Osteocyte (in vitro differentiated cells): ENCODE measurements at regions not wholly inside any gene's neighbourhood (a gene's known extent, or its start where the extent isn't known, plus 50 kb on each side); places are given as distances from the start of the nearest gene placed in this dataset.

Experiments used
- DNase-seq: peaks from one replicate; pipeline ENCODE4 v3.0.0; 2021; ENCODE audit warnings: mixed read lengths; ENCODE audit not compliant: unreplicated experiment; ENCODE audit errors: extremely low spot score
- H3K27ac Mint-ChIP-seq: one replicate; pipeline ENCODE4 v1.8.0; 2021; ENCODE audit warnings: mild to moderate bottlenecking, mixed read lengths; ENCODE audit not compliant: unreplicated experiment
- H3K27me3 Mint-ChIP-seq: one replicate; pipeline ENCODE4 v1.8.0; 2021; ENCODE audit warnings: mixed read lengths; ENCODE audit not compliant: unreplicated experiment
- H3K36me3 Mint-ChIP-seq: one replicate; pipeline ENCODE4 v1.8.0; 2021; ENCODE audit warnings: mixed read lengths; ENCODE audit not compliant: unreplicated experiment
- H3K4me1 Mint-ChIP-seq: one replicate; pipeline ENCODE4 v1.8.0; 2021; ENCODE audit warnings: mixed read lengths; ENCODE audit not compliant: unreplicated experiment
- H3K4me3 Mint-ChIP-seq: one replicate; pipeline ENCODE4 v1.8.0; 2021; ENCODE audit warnings: mild to moderate bottlenecking, moderate library complexity, mixed read lengths; ENCODE audit not compliant: unreplicated experiment
- H3K9me3 Mint-ChIP-seq: one replicate; pipeline ENCODE4 v1.8.0; 2021; ENCODE audit warnings: mixed read lengths; ENCODE audit not compliant: unreplicated experiment
- CTCF ChIP-seq: fragments of 200-600 bp; sonication (generic); IDR thresholded peaks from 2 replicates; pipeline ENCODE4 v1.5.0; 2021; ENCODE audit warnings: antibody characterized with exemption, mild to moderate bottlenecking, moderate library complexity

GRCh38 chr16:87229230-87230188, 87.7 kb downstream of the C16orf95 start:
- Mint-ChIP-seq H3K4me1 (peaks cover 69% of the 10 kb centered on the region), H3K27ac (peak overlapping the region; percentile 97), H3K27me3 (no peaks in the 10 kb centered on the region), H3K4me3 (peak overlapping the region; percentile 33), H3K36me3 (no peaks in the 10 kb centered on the region), H3K9me3 (no peaks in the 10 kb centered on the region)
- DNase-seq: no peak
- peak; percentile 33 for TF ChIP-seq CTCF

GRCh38 chr16:87230571-87230970, 86.6 kb downstream of the C16orf95 start:
- TF ChIP-seq CTCF: no peak
- no peak for DNase-seq
- no peak overlapping the region for H3K4me3 Mint-ChIP-seq
- no peaks in the 10 kb centered on the region for H3K9me3 Mint-ChIP-seq
- peaks cover 66% of the 10 kb centered on the region for H3K4me1 Mint-ChIP-seq
- no peaks in the 10 kb centered on the region for H3K36me3 Mint-ChIP-seq
- peak overlapping the region; percentile 97 for H3K27ac Mint-ChIP-seq
- H3K27me3 Mint-ChIP-seq: no peaks in the 10 kb centered on the region

GRCh38 chr16:87231295-87231694, 85.9 kb downstream of the C16orf95 start:
- no peaks in the 10 kb centered on the region for H3K9me3 Mint-ChIP-seq
- H3K27me3 Mint-ChIP-seq: no peaks in the 10 kb centered on the region
- no peak overlapping the region for H3K4me3 Mint-ChIP-seq
- peaks cover 66% of the 10 kb centered on the region for H3K4me1 Mint-ChIP-seq
- DNase-seq: no peak
- no peaks in the 10 kb centered on the region for H3K36me3 Mint-ChIP-seq
- TF ChIP-seq CTCF: no peak
- no peak overlapping the region for H3K27ac Mint-ChIP-seq

- Mint-ChIP-seq H3K4me1 (peaks cover 60% of the 10 kb centered on the region), H3K27me3 (no peaks in the 10 kb centered on the region), H3K9me3 (no peaks in the 10 kb centered on the region), H3K36me3 (no peaks in the 10 kb centered on the region), H3K4me3 (no peak overlapping the region), H3K27ac (no peak overlapping the region)
- no peak for TF ChIP-seq CTCF
- no peak for DNase-seq
Measured at GRCh38 chr16:87231911-87232310, 85.3 kb downstream of the C16orf95 start.

- no peaks in the 10 kb centered on the region for H3K9me3 Mint-ChIP-seq
- H3K27me3 Mint-ChIP-seq: no peaks in the 10 kb centered on the region
Measured at GRCh38 chr16:87233928-87234327, 83.3 kb downstream of the C16orf95 start.

More at GRCh38 chr16:87233928-87234327, 83.3 kb downstream of the C16orf95 start:
- TF ChIP-seq CTCF: peak; percentile 51
- no peak for DNase-seq
- H3K4me1 Mint-ChIP-seq: peaks cover 40% of the 10 kb centered on the region
- H3K4me3 Mint-ChIP-seq: no peak overlapping the region
- H3K36me3 Mint-ChIP-seq: no peaks in the 10 kb centered on the region
- H3K27ac Mint-ChIP-seq: no peak overlapping the region
